ENCODE measurements at regions not wholly inside any gene's neighbourhood (a gene's known extent, or its start where the extent isn't known, plus 50 kb on each side); places are given as distances from the start of the nearest gene placed in this dataset.

GRCh38 chr2:7476371-7476770, 559.2 kb downstream of the RNF144A start:
- no peak for DNase-seq

- no peak for DNase-seq
These were observed 562.4 kb downstream of the RNF144A start for GRCh38 chr2:7479603-7480002.

GRCh38 chr2:7480431-7480830, 563.2 kb downstream of the RNF144A start:
- no peak for DNase-seq

DNA sequence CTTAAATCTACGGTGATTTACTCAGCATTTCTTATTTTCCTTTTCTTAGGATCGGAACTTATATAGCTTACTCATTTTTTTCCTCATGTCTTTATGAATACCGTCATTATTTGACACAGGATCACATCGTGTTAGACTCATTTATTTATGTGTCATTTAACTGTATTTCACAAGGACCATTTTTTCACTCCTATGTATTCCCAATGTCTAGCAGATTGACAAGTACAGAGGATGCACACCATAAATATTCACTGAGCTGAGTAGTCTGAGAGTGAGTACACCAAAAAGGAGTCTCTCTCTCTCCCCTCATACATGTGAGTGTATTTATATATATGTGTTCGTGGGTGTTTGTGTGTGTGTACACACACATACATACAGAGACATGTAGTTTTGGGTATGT, 573.5 kb downstream of the RNF144A start:
- no peak for DNase-seq

- no peak for DNase-seq
These were observed 575.5 kb downstream of the RNF144A start for GRCh38 chr2:7492719-7493118.

DNA sequence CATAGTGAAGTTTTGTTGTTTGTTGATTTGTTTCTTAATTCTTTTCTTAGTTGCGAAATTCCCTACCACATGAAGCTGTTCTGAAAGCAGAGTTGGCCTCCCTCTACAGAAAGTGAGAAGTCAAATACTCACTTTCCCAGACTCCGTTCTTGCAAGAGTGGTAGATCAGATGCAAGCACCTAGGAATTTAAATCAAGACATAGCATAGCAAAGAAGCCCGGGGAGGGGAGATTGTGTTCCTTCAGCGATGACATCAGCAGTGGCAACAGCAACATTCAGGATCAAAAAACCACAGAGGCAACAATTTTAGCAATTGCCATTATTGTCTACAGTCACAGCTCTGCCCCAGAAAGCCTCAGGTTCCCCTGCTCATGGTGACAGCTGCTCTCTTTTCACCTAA, 580.0 kb downstream of the RNF144A start:
- DNase-seq = no peak

DNA sequence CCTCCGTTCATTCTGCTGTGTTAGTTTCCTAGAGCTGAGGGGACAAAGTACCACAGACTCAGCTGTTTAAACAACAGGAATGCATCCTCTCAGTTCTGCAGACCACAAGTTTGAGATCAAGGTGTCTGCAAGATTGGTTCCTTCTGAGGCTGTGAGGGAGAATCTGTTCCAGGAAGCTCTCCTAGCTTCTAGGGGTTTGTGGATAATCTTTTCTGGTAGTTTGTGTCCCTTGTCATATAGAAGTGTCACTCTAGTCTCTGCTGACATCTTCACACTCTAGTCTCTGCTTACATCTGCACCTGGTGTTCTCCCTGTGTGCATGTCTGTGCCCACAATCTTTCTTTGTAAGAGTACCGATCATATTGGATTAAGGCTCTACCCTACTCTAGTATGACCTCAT, 581.8 kb downstream of the RNF144A start:
- DNase-seq = no peak

DNA sequence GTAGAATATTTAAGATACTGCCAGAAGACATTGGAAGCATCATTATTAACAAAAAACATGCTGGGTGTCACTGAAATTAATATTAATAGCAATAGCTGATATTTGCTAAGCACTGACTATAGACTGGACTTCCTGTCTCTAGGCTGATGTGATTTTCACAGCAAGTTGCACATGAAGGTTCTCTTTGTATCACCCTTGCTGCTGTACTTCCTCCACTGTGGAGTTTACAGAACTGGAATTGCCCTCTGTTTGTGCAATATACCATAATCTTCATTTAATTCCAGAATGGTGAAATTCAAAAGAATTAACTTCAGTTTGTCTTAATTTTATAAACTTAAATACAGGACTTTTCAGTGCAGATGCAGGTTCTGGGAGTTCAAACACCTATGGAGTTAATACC, 585.1 kb downstream of the RNF144A start:
- DNase-seq = no peak

- DNase-seq = no peak
These were observed 591.2 kb downstream of the RNF144A start for GRCh38 chr2:7508296-7508943.

- no peak for DNase-seq
These were observed 593.1 kb downstream of the RNF144A start for GRCh38 chr2:7510353-7510752.

- no peak for DNase-seq
These were observed 596.6 kb downstream of the RNF144A start for GRCh38 chr2:7513834-7514233.

DNA sequence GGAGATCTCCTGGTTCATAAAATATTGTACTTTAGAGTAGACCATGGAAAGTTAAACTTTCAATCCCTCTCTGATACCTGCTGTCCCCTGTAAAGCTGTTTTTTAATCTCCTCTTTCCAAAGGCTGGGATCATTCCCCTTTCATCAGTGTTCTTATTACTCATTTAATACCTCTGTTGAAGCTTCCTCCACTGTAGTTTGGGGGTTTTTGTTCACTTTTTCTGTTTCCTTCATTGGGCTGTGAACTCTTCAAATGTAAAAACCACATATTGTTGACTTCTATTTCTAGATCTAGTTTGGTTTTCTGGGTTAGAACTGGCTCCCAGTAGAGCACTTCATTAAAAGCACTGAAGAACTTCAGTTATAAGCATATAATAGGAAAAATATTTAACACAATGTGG, 598.1 kb downstream of the RNF144A start:
- no peak for DNase-seq

- no peak for DNase-seq
These were observed 599.4 kb downstream of the RNF144A start for GRCh38 chr2:7516484-7517063.

- peak; percentile 27 for DNase-seq
These were observed 599.9 kb downstream of the RNF144A start for GRCh38 chr2:7517088-7517487.

- no peak for DNase-seq
These were observed 600.6 kb downstream of the RNF144A start for GRCh38 chr2:7517851-7518250.

DNA sequence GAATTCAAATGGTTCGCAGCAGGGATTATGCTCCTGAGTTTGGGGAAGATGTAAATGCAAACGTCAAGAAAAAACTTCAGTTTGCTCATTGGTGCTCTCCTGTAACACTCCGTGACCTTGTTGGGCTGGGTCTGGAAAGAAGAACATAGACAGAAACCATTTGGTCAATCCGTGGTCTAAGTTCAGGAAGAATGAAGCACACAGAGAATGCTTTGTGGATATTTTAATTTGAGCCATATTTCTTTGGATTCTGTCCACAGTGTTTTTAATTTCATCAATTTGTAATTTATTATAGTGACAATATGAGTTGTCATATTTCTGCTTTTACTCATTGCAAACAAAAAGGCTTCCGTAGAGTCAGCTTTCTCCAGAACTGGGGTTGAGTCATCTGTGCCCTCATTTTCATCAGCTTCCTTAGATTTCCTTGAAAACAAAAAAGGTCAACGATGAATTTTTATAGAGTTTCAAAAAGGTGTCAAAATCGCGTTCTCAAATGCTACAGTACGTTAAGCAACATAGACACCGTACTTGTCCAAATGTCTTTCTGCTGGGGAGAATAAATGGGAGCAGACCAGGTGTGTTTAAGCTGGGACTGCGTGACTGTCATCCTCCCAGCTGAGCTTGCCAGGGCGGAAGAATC, 606.4 kb downstream of the RNF144A start:
- no peak for DNase-seq

DNA sequence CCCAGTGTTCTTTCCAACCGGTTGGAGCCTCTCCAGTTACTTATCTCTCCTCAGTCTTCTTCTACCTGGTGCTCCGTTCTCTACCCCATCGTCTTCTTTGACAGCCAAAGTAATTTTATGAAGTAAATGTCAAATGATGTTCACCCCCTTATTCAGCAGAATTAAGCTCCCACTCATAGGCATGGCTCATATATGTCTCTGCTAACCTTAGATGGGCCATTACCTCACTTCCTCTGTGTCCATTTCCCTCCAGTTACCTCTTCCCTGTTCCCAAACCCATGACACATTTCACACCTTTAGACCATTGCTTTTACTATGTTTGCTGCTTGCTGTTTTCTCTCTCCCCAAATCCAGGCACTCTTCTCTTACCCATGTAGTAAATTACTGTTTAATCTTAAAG, 607.0 kb downstream of the RNF144A start:
- DNase-seq = no peak

DNA sequence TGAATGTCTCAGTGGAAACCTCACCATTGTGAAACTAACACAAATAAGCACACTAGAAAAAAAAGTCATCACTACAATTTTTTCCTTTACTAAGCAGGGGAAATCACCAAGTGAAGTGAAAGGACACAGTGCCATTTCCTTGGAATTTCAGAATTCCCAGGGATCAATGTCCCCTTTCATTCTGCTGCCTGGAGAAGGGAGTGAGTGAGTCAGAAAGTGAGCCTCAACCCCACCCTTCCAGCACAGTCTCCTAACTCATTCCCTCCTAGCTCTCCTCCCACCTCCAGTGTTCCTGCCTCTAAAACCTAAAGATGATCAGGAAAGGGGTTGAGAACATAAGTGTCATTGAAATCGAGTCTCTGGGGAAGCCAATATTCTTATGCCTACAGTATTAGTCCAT, 608.5 kb downstream of the RNF144A start:
- no peak for DNase-seq

- no peak for DNase-seq
These were observed 610.0 kb downstream of the RNF144A start for GRCh38 chr2:7527165-7527722.

DNA sequence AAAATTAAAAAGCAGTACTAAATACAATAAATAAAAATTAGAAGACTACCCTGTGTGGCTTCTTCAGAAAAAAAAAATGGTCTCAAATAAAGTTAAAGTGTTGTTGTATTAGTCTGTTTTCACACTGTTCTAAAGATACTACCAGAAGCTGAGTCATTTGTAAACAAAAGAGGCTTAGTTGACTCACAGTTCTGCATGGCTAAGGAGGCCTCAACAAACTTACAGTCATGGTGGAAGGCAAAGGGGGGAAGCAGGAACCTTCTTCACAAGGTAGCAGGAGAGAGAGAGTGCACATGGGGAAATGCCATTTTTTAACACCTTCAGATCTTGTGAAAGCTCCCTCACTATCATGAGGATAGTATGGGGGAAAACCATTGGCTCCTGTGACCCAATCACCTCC, 612.8 kb downstream of the RNF144A start:
- no peak for DNase-seq

DNA sequence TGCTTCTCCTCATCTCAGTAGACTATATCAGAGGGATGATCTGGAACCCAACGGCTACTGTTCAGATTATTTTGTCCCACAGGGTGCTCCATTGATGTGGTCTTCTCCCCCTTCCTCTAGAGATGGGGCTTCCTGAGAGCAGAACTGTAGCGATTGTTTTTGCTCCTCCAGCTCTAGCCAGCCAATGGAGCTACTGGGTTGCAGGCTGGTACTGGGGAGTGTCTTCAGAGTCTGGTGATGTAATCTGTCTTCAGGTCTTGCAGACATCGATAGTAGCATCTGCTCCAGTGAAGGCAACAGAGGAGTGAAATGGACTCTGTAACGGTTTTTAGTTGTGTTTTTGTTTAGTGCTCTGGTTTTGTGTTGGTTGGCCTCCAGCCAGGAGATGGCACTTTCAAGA, 621.9 kb downstream of the RNF144A start:
- DNase-seq = no peak

DNA sequence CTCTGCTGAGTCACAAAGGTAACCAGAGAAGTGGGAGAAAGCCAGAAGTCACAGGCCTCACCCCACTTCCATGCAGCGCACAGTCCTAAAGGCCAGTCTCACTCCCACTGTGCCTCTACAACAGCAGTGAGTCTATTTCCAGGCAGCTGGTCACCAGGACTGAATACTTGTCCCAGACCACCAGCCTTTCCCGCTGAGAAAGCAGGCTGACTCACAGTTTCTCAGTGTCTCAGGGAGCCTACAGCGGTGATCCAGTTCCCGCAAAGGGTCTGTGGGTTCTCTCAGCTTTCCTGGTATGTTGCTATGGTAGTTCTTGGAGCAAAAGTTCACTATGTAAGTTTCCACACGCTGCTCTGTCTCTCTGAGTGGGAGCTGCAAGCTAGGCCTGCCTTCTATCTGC, 622.5 kb downstream of the RNF144A start:
- no peak for DNase-seq

- DNase-seq = no peak
These were observed 635.8 kb downstream of the RNF144A start for GRCh38 chr2:7552825-7553570.

DNA sequence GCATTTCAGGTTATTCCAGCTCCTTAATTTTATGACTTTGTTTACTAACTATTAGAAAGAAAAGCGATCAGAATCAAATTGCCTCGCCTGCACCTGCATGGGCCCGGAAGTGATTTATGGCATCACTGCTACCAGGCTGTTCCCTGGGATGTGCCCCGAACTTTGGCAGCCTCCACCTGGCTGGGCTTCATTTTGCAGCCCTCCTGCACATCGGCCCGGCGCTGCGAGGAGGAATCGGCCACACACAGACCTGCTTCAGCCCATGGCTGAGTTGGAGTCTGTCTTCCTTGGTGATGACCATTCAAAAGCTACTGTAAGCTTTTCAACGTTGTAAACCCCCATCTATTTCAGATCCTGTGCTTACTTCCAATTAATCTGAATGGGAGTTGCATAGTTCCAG, 638.0 kb downstream of the RNF144A start:
- no peak for DNase-seq
